Esophagus squamous epithelium (tissue), 5 donors: ENCODE measurements at regions not wholly inside any gene's neighbourhood (a gene's known extent, or its start where the extent isn't known, plus 50 kb on each side); places are given as distances from the start of the nearest gene placed in this dataset.

Experiments used
- DNase-seq: peaks from one replicate; lab custom pipeline; 2025; lab: John Stamatoyannopoulos, UW
- H3K27ac ChIP-seq, 4 donors: fragments of 200-600 bp; sonication (generic); one replicate each; pipeline ENCODE4 v1.5.1; 2016 to 2019; ENCODE audit warnings: mild to moderate bottlenecking in 1 of 4
- H3K27me3 ChIP-seq, 4 donors: fragments of 200-600 bp; sonication (generic); 1 replicate in 3 of 4; 2 replicates in 1 of 4; pipeline versions ENCODE4 v1.5.1 to v1.6.0; 2017 to 2021; ENCODE audit warnings: antibody characterized with exemption in 1 of 4
- H3K36me3 ChIP-seq, 3 donors: fragments of 200-600 bp; sonication (generic); one replicate each; pipeline ENCODE4 v1.5.1; 2016 to 2019
- H3K4me1 ChIP-seq, 3 donors: fragments of 200-600 bp; sonication (generic); one replicate each; pipeline ENCODE4 v1.5.1; 2017 to 2019
- H3K4me3 ChIP-seq, 4 donors: fragments of 200-600 bp; sonication (generic); 1 replicate in 3 of 4; 2 replicates in 1 of 4; pipeline ENCODE4 v1.5.1; 2016 to 2019; ENCODE audit warnings: mild to moderate bottlenecking in 2 of 4, moderate library complexity in 1 of 4
- H3K9me3 ChIP-seq, 3 donors: fragments of 200-600 bp; sonication (generic); one replicate each; pipeline ENCODE4 v1.5.1; 2016 to 2019
- CTCF ChIP-seq, 6 experiments: fragments of 450-650 bp in 4 of 6; fragments of 200-600 bp in 2 of 6; sonication (generic) in 2 of 6; IDR thresholded peaks; one replicate each; pipeline ENCODE4 v1.5.1; 2016 to 2019; ENCODE audit warnings: antibody characterized with exemption in 6 of 6, mild to moderate bottlenecking in 4 of 6, moderate library complexity in 4 of 6
- POLR2A ChIP-seq, 4 donors: fragments of 450-650 bp; IDR thresholded peaks; one replicate each; pipeline ENCODE4 v1.6.1; 2017; ENCODE audit warnings: antibody characterized with exemption in 4 of 4, mild to moderate bottlenecking in 4 of 4, moderate library complexity in 3 of 4
- WGBS, 2 donors: methylation state at CpG; one replicate each; pipeline ENCODE4 v1.1.5; 2018; 5-methylcytosine and 5-hydroxymethylcytosine counted together
- intact Hi-C: fragments of 100-400 bp; cut with DNase I; formaldehyde crosslinking; loops from one replicate; pipeline ENCODE4 v1.15.0; 2022
- donor health status: DM: yes; HTN: yes; CAD: no.

GRCh38 chr13:22549126-22549525 is 631.7 kb upstream of the SGCG start:
- 83 to 90% methylated on average over 2 of the region's 2 CpGs for WGBS, 2 donors
- H3K27me3 ChIP-seq = no peaks in the 10 kb centered on the region
- no peak for DNase-seq

GRCh38 chr13:22561581-22561980 is 619.2 kb upstream of the SGCG start:
- no peak for DNase-seq
- TF ChIP-seq POLR2A (IDR thresholded peaks at IDR 0.05) (no peak), CTCF (IDR thresholded peaks at IDR 0.05) (no peak)
- intact Hi-C loops = no loop called here

More at GRCh38 chr13:22549126-22549525, 631.7 kb upstream of the SGCG start:
- TF ChIP-seq POLR2A (IDR thresholded peaks at IDR 0.05) (no peak), CTCF (IDR thresholded peaks at IDR 0.05) (no peak)
- intact Hi-C loops = no loop called here
- no peaks in the 10 kb centered on the region for H3K9me3 ChIP-seq
- no peak overlapping the region for H3K27ac ChIP-seq
- no peaks in the 10 kb centered on the region for H3K4me1 ChIP-seq
- H3K36me3 ChIP-seq = no peaks in the 10 kb centered on the region
- H3K4me3 ChIP-seq = no peak overlapping the region

GRCh38 chr13:22562116-22562515 is 618.7 kb upstream of the SGCG start:
- 53% methylated on average over 1 of the region's 1 CpG for WGBS, 2 donors
- Histone ChIP-seq H3K36me3 (no peaks in the 10 kb centered on the region), H3K27me3 (no peaks in the 10 kb centered on the region), H3K4me1 (no peaks in the 10 kb centered on the region), H3K27ac (no peak overlapping the region), H3K4me3 (no peak overlapping the region), H3K9me3 (peaks cover 0 to 4% (median 0%) of the 10 kb centered on the region in 3 donors)
- intact Hi-C loops = no loop called here
- no peak for DNase-seq
- TF ChIP-seq CTCF (IDR thresholded peaks at IDR 0.05) (no peak), POLR2A (IDR thresholded peaks at IDR 0.05) (no peak)

More at GRCh38 chr13:22561581-22561980, 619.2 kb upstream of the SGCG start:
- no peaks in the 10 kb centered on the region for H3K36me3 ChIP-seq
- H3K27me3 ChIP-seq = no peaks in the 10 kb centered on the region
- no peak overlapping the region for H3K4me3 ChIP-seq
- peaks cover 0 to 4% (median 0%) of the 10 kb centered on the region in 3 donors for H3K9me3 ChIP-seq
- H3K27ac ChIP-seq = no peak overlapping the region
- H3K4me1 ChIP-seq = no peaks in the 10 kb centered on the region

- Histone ChIP-seq H3K4me3 (no peak overlapping the region), H3K36me3 (no peaks in the 10 kb centered on the region), H3K27ac (no peak overlapping the region), H3K4me1 (no peaks in the 10 kb centered on the region), H3K27me3 (no peaks in the 10 kb centered on the region), H3K9me3 (peaks cover 0 to 4% (median 0%) of the 10 kb centered on the region in 3 donors)
- intact Hi-C loops = no loop called here
- TF ChIP-seq CTCF (IDR thresholded peaks at IDR 0.05) (no peak), POLR2A (IDR thresholded peaks at IDR 0.05) (no peak)
- no peak for DNase-seq
These were observed 617.5 kb upstream of the SGCG start for GRCh38 chr13:22563272-22563671.

GRCh38 chr13:22569811-22570210 is 611.0 kb upstream of the SGCG start:
- WGBS, 2 donors = 81 to 84% methylated on average over 2 of the region's 2 CpGs
- no peak for DNase-seq
- H3K4me1 ChIP-seq = no peaks in the 10 kb centered on the region
- H3K27me3 ChIP-seq = no peaks in the 10 kb centered on the region
- no peaks in the 10 kb centered on the region for H3K36me3 ChIP-seq
- no peaks in the 10 kb centered on the region for H3K9me3 ChIP-seq
- intact Hi-C loops = no loop called here
- no peak overlapping the region for H3K4me3 ChIP-seq
- no peak overlapping the region for H3K27ac ChIP-seq
- no peak for TF ChIP-seq CTCF (IDR thresholded peaks at IDR 0.05)
- TF ChIP-seq POLR2A (IDR thresholded peaks at IDR 0.05) = no peak
